ENCODE measurements at regions not wholly inside any gene's neighbourhood (a gene's known extent, or its start where the extent isn't known, plus 50 kb on each side); places are given as distances from the start of the nearest gene placed in this dataset.

GRCh38 chr1:56378341-56379070 is 200.9 kb downstream of the PLPP3 start:
- no peak for TF ChIP-seq POLR2A (IDR thresholded peaks at IDR 0.05)
- TF ChIP-seq, protein P1, sequence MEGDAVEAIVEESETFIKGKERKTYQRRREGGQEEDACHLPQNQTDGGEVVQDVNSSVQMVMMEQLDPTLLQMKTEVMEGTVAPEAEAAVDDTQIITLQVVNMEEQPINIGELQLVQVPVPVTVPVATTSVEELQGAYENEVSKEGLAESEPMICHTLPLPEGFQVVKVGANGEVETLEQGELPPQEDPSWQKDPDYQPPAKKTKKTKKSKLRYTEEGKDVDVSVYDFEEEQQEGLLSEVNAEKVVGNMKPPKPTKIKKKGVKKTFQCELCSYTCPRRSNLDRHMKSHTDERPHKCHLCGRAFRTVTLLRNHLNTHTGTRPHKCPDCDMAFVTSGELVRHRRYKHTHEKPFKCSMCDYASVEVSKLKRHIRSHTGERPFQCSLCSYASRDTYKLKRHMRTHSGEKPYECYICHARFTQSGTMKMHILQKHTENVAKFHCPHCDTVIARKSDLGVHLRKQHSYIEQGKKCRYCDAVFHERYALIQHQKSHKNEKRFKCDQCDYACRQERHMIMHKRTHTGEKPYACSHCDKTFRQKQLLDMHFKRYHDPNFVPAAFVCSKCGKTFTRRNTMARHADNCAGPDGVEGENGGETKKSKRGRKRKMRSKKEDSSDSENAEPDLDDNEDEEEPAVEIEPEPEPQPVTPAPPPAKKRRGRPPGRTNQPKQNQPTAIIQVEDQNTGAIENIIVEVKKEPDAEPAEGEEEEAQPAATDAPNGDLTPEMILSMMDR (IDR thresholded peaks at IDR 0.05), result no peak
- 29 to 45% methylated on average over 5 to 6 of the region's 6 CpGs for WGBS, 2 donors
- Histone ChIP-seq H3K27me3 (no peaks in the 10 kb centered on the region), H3K4me3 (no peak overlapping the region), H3K4me1 (peaks cover 3 to 45% (median 19%) of the 10 kb centered on the region in 3 donors), H3K9me3 (no peaks in the 10 kb centered on the region), H3K36me3 (no peaks in the 10 kb centered on the region), H3K27ac (peak overlapping the region in 2 of 4 donors; percentile 2 to 52)
- intact Hi-C loops (cut with DNase I), result no loop called here
- no peak for DNase-seq

DNA sequence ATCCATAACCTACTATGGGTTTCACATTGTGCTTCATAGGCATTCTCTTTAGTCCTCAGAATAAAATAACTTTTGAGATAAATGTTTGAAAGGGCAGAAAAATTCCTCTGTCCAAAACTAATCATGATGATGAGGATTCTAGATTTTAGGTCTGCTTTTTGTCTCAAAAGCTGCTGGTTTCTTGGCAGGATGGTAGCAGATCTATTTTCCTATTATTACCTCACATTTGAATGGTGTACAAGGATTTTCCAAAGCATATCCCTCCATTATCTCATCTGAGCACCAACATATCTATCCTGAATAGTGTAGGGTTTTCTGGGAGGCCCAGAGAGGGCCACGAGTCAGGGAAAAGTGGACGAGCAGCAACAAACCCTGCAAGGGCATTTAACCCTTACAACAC is 201.9 kb downstream of the PLPP3 start:
- 49 to 51% methylated on average over 2 of the region's 2 CpGs for WGBS, 2 donors
- no peak overlapping the region for H3K4me3 ChIP-seq
- TF ChIP-seq, protein P1 (IDR thresholded peaks at IDR 0.05), result no peak
- H3K36me3 ChIP-seq, result no peaks in the 10 kb centered on the region
- peak overlapping the region in 3 of 4 donors; percentile 12 to 52 (median 36) for H3K27ac ChIP-seq
- H3K9me3 ChIP-seq, result no peaks in the 10 kb centered on the region
- H3K27me3 ChIP-seq, result no peaks in the 10 kb centered on the region
- intact Hi-C loops (cut with DNase I), result no loop called here
- no peak for DNase-seq
- H3K4me1 ChIP-seq, result peaks cover 3 to 45% (median 19%) of the 10 kb centered on the region in 3 donors

GRCh38 chr1:56376188-56376984 is 203.0 kb downstream of the PLPP3 start:
- TF ChIP-seq, protein P1 (IDR thresholded peaks at IDR 0.05), result no peak
- TF ChIP-seq POLR2A (IDR thresholded peaks at IDR 0.05), result no peak
- DNase-seq, result no peak
- intact Hi-C loops (cut with DNase I), result no loop called here
- Histone ChIP-seq H3K4me3 (no peak overlapping the region), H3K4me1 (peaks cover 3 to 45% (median 19%) of the 10 kb centered on the region in 3 donors), H3K9me3 (no peaks in the 10 kb centered on the region), H3K27me3 (no peaks in the 10 kb centered on the region), H3K27ac (peak overlapping the region in 3 of 4 donors; percentile 12 to 52 (median 36)), H3K36me3 (no peaks in the 10 kb centered on the region)
- 9 to 23% methylated on average over 7 of the region's 7 CpGs for WGBS, 2 donors

DNA sequence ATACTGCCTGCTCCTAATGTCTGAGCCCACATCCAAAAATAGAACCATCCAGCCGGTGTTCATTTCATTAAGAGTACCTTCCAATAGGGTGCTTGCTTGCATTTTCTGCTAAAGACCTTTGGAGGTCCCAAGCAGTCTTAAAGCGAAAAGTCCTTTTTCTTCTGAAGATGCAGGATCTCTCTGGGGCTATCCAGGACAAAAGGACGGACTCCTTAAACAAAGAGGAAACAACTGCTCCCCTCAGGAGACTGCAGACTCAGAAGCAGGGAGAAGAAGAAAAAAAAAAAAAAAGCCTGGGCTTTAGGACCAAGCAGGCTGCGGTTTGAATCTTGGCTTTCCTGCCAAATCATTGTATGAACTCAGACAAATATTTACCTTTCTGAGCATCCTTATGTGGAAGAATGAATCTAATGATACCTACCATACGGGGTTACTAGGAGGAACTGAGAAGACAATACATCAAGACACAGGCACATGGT is 204.0 kb downstream of the PLPP3 start:
- Histone ChIP-seq H3K9me3 (no peaks in the 10 kb centered on the region), H3K27ac (no peak overlapping the region), H3K27me3 (no peaks in the 10 kb centered on the region), H3K4me3 (no peak overlapping the region), H3K4me1 (peaks cover 3 to 45% (median 19%) of the 10 kb centered on the region in 3 donors), H3K36me3 (no peaks in the 10 kb centered on the region)
- DNase-seq, result no peak
- intact Hi-C loops (cut with DNase I), result no loop called here
- TF ChIP-seq, protein P1 (IDR thresholded peaks at IDR 0.05), result no peak
- no peak for TF ChIP-seq POLR2A (IDR thresholded peaks at IDR 0.05)
- WGBS, 2 donors, result 47 to 52% methylated on average over 5 of the region's 5 CpGs
